ENCODE measurements at regions not wholly inside any gene's neighbourhood (a gene's known extent, or its start where the extent isn't known, plus 50 kb on each side); places are given as distances from the start of the nearest gene placed in this dataset.
"Not testable (repeated sequence)": the region's sequence is repeated elsewhere in the genome, so short reads cannot be mapped to it uniquely, and the experiment has no call there.

- DNase-seq (ENCODE audit: low spot score), result no peak
Measured at GRCh38 chr2:76008001-76008702, 297.4 kb upstream of the GCFC2 start.

- DNase-seq (ENCODE audit: low spot score), result no peak
Measured at GRCh38 chr2:76000425-76000824, 289.7 kb upstream of the GCFC2 start.

- DNase-seq (ENCODE audit: low spot score), result no peak
Measured at GRCh38 chr2:75998451-75998850, 287.7 kb upstream of the GCFC2 start.

- no peak for DNase-seq (ENCODE audit: low spot score)
Measured at GRCh38 chr2:75994759-75995158, 284.0 kb upstream of the GCFC2 start.

- DNase-seq (ENCODE audit: low spot score), result not testable (repeated sequence)
Measured at GRCh38 chr2:75988622-75989021, 277.9 kb upstream of the GCFC2 start.

GRCh38 chr2:75986617-75987016 is 275.9 kb upstream of the GCFC2 start:
- no peak for DNase-seq (ENCODE audit: low spot score)

GRCh38 chr2:75982719-75983118 is 272.0 kb upstream of the GCFC2 start:
- DNase-seq (ENCODE audit: low spot score), result no peak

- DNase-seq (ENCODE audit: low spot score), result no peak
Measured at GRCh38 chr2:75964646-75965045, 253.9 kb upstream of the GCFC2 start.

- DNase-seq (ENCODE audit: low spot score), result no peak
Measured at GRCh38 chr2:75960472-75961009, 249.8 kb upstream of the GCFC2 start.

GRCh38 chr2:75959724-75960471 is 249.2 kb upstream of the GCFC2 start:
- no peak for DNase-seq (ENCODE audit: low spot score)

GRCh38 chr2:75954761-75955160 is 244.0 kb upstream of the GCFC2 start:
- no peak for DNase-seq (ENCODE audit: low spot score)

GRCh38 chr2:75952173-75952572 is 241.5 kb upstream of the GCFC2 start:
- DNase-seq (ENCODE audit: low spot score), result no peak

GRCh38 chr2:75949385-75950030 is 238.8 kb upstream of the GCFC2 start:
- DNase-seq (ENCODE audit: low spot score), result no peak

- no peak for DNase-seq (ENCODE audit: low spot score)
Measured at GRCh38 chr2:75936311-75936710, 225.6 kb upstream of the GCFC2 start.

- DNase-seq (ENCODE audit: low spot score), result no peak
Measured at GRCh38 chr2:75932996-75933395, 222.3 kb upstream of the GCFC2 start.

GRCh38 chr2:75928093-75928492 is 217.4 kb upstream of the GCFC2 start:
- DNase-seq (ENCODE audit: low spot score), result no peak

GRCh38 chr2:75925331-75926024 is 214.8 kb upstream of the GCFC2 start:
- DNase-seq (ENCODE audit: low spot score), result no peak

- DNase-seq (ENCODE audit: low spot score), result no peak
Measured at GRCh38 chr2:75922191-75922590, 211.5 kb upstream of the GCFC2 start.

GRCh38 chr2:75920859-75921551 is 210.3 kb upstream of the GCFC2 start:
- no peak for DNase-seq (ENCODE audit: low spot score)

GRCh38 chr2:75915851-75916634 is 205.3 kb upstream of the GCFC2 start:
- no peak for DNase-seq (ENCODE audit: low spot score)

Data from hepatic stellate cell (primary cell).